ENCODE measurements at regions not wholly inside any gene's neighbourhood (a gene's known extent, or its start where the extent isn't known, plus 50 kb on each side); places are given as distances from the start of the nearest gene placed in this dataset.

DNA sequence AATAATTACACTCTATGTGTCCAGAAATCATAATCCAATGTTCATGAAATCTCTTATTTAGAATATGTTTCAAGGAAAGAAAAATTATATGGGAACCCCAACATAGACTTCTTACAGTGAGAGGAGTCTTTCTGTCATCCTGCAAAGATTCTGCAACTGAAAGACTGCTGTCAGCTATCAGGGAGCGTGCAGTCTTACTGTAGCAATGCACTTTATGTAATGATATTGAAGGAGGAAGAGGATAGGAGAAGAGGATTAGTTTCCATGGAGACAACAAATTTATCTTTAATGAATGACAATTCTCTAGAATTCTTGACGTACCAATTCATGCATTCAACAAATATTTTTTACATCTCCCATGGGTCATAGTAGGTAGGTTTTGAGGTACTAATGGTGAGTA lies 61.3 kb upstream of the MYT1L start:
- Histone ChIP-seq H3K4me3 (ENCODE audit: low read length) (no peak overlapping the region), H3K79me2 (ENCODE audit: low read length) (no peaks in the 10 kb centered on the region), H3K4me2 (ENCODE audit: low read depth, low read length) (no peak overlapping the region), H3K27me3 (replicated peaks; ENCODE audit: insufficient read depth, low read length) (no peaks in the 10 kb centered on the region), H2AFZ (ENCODE audit: low read length) (no peak overlapping the region), H4K20me1 (ENCODE audit: insufficient read depth, low read length) (no peaks in the 10 kb centered on the region), H3K4me1 (ENCODE audit: low read length) (no peaks in the 10 kb centered on the region), H3K9ac (ENCODE audit: low read length) (no peak overlapping the region), H3K9me2 (replicated peaks; ENCODE audit: insufficient read depth, low read length) (no peaks in the 10 kb centered on the region), H3K9me3 (replicated peaks; ENCODE audit: insufficient read depth, low read length) (no peaks in the 10 kb centered on the region), H3K27ac (ENCODE audit: low read length) (no peak overlapping the region), H3K36me3 (replicated peaks; ENCODE audit: insufficient read depth, low read length) (no peaks in the 10 kb centered on the region), H3F3A (ENCODE audit: insufficient read depth, low read length) (no peaks in the 10 kb centered on the region)
- TF ChIP-seq, protein P1, sequence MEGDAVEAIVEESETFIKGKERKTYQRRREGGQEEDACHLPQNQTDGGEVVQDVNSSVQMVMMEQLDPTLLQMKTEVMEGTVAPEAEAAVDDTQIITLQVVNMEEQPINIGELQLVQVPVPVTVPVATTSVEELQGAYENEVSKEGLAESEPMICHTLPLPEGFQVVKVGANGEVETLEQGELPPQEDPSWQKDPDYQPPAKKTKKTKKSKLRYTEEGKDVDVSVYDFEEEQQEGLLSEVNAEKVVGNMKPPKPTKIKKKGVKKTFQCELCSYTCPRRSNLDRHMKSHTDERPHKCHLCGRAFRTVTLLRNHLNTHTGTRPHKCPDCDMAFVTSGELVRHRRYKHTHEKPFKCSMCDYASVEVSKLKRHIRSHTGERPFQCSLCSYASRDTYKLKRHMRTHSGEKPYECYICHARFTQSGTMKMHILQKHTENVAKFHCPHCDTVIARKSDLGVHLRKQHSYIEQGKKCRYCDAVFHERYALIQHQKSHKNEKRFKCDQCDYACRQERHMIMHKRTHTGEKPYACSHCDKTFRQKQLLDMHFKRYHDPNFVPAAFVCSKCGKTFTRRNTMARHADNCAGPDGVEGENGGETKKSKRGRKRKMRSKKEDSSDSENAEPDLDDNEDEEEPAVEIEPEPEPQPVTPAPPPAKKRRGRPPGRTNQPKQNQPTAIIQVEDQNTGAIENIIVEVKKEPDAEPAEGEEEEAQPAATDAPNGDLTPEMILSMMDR (IDR thresholded peaks at IDR 0.05; ENCODE audit: low read length), result no peak
- TF ChIP-seq EZH2 (optimal IDR thresholded peaks at IDR 0.05; ENCODE audit: low read depth, low read length) (no peak), EZH2phosphoT487 (IDR thresholded peaks at IDR 0.05; ENCODE audit: low read length) (no peak)
- no peak for DNase-seq

DNA sequence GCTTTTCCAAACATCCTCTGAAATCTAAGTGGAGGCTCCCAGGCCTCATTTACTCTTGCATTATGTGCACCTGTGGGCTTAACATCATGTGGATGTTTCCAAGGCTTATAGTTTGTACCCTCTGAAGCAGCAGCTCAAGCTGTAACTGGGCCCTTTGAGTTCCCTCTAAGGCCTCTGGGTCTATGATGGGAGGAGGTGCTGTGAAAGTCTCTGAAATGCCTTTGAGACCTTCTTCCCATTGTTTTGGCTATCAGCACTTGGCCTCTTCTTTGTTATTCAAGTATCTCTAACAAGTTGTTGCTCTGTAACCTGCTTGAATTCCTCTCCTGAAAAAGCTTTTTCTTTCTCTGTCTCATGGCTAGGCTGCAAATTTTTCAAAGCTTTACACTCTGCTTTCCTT lies 58.1 kb upstream of the MYT1L start:
- no peaks in the 10 kb centered on the region for H4K20me1 ChIP-seq (ENCODE audit: insufficient read depth, low read length)
- no peak overlapping the region for H3K27ac ChIP-seq (ENCODE audit: low read length)
- H3K79me2 ChIP-seq (ENCODE audit: low read length), result no peaks in the 10 kb centered on the region
- no peaks in the 10 kb centered on the region for H3K27me3 ChIP-seq (replicated peaks; ENCODE audit: insufficient read depth, low read length)
- no peak overlapping the region for H3K9ac ChIP-seq (ENCODE audit: low read length)
- no peaks in the 10 kb centered on the region for H3K4me1 ChIP-seq (ENCODE audit: low read length)
- no peaks in the 10 kb centered on the region for H3F3A ChIP-seq (ENCODE audit: insufficient read depth, low read length)
- no peak overlapping the region for H2AFZ ChIP-seq (ENCODE audit: low read length)
- H3K9me2 ChIP-seq (replicated peaks; ENCODE audit: insufficient read depth, low read length), result no peaks in the 10 kb centered on the region
- DNase-seq, result no peak
- TF ChIP-seq, protein P1 (IDR thresholded peaks at IDR 0.05; ENCODE audit: low read length), result no peak
- TF ChIP-seq EZH2 (optimal IDR thresholded peaks at IDR 0.05; ENCODE audit: low read depth, low read length) (no peak), EZH2phosphoT487 (IDR thresholded peaks at IDR 0.05; ENCODE audit: low read length) (no peak)
- no peaks in the 10 kb centered on the region for H3K36me3 ChIP-seq (replicated peaks; ENCODE audit: insufficient read depth, low read length)
- no peak overlapping the region for H3K4me2 ChIP-seq (ENCODE audit: low read depth, low read length)
- H3K9me3 ChIP-seq (replicated peaks; ENCODE audit: insufficient read depth, low read length), result no peaks in the 10 kb centered on the region
- no peak overlapping the region for H3K4me3 ChIP-seq (ENCODE audit: low read length)

Data from MM.1S (cell line).